Colonic mucosa (tissue), 4 donors: ENCODE measurements at regions not wholly inside any gene's neighbourhood (a gene's known extent, or its start where the extent isn't known, plus 50 kb on each side); places are given as distances from the start of the nearest gene placed in this dataset.

Source experiments
- DNase-seq: peaks from one replicate; pipeline ENCODE4 v3.0.0-alpha.2; 2020
- H3K27ac ChIP-seq: fragments of 200-600 bp; one replicate; pipeline ENCODE4 v1.8.0; 2021
- H3K27me3 ChIP-seq: fragments of 200-600 bp; one replicate; pipeline ENCODE4 v1.8.0; 2021
- H3K36me3 ChIP-seq: fragments of 200-600 bp; one replicate; pipeline ENCODE4 v1.8.0; 2021
- H3K4me1 ChIP-seq: fragments of 200-600 bp; one replicate; pipeline ENCODE4 v1.8.0; 2021; ENCODE audit warnings: mild to moderate bottlenecking
- H3K4me3 ChIP-seq: fragments of 200-600 bp; one replicate; pipeline ENCODE4 v1.8.0; 2021
- H3K9ac ChIP-seq, 2 donors: one replicate each; pipeline ENCODE4 v1.7.0; 2013; ENCODE audit warnings: control low read depth in 2 of 2, low read depth in 2 of 2, low read length in 2 of 2
- H3K9me3 ChIP-seq: fragments of 200-600 bp; one replicate; pipeline ENCODE4 v1.8.0; 2021
- CTCF ChIP-seq: fragments of 200-600 bp; IDR thresholded peaks from one replicate; pipeline ENCODE4 v1.8.0; 2022; ENCODE audit warnings: antibody characterized with exemption, mild to moderate bottlenecking
- intact Hi-C: fragments of 100-400 bp; cut with DNase I; formaldehyde crosslinking; loops from one replicate; pipeline ENCODE4 v1.14.1; 2022
- donor health status: healthy.
- donor health status: DM: no; HTN: no; CAD: no.
- donor health status: DM: no; HTN: no; CAD: no.

GRCh38 chr20:40331249-40331648 is 357.8 kb downstream of the MAFB start:
- Histone ChIP-seq H3K4me3 (no peak overlapping the region), H3K4me1 (no peaks in the 10 kb centered on the region), H3K9me3 (no peaks in the 10 kb centered on the region), H3K36me3 (no peaks in the 10 kb centered on the region), H3K9ac (no peak overlapping the region), H3K27me3 (no peaks in the 10 kb centered on the region), H3K27ac (no peak overlapping the region)
- DNase-seq, result no peak
- intact Hi-C loops, result no loop called here
- no peak for TF ChIP-seq CTCF

- H3K4me1 ChIP-seq, result no peaks in the 10 kb centered on the region
- TF ChIP-seq CTCF, result no peak
- intact Hi-C loops, result no loop called here
These were observed 359.7 kb downstream of the MAFB start for GRCh38 chr20:40329321-40329720.

GRCh38 chr20:40326784-40327183 is 362.3 kb downstream of the MAFB start:
- Histone ChIP-seq H3K4me1 (no peaks in the 10 kb centered on the region), H3K27ac (no peak overlapping the region), H3K4me3 (no peak overlapping the region), H3K36me3 (no peaks in the 10 kb centered on the region), H3K9ac (no peak overlapping the region), H3K9me3 (no peaks in the 10 kb centered on the region), H3K27me3 (no peaks in the 10 kb centered on the region)
- DNase-seq, result no peak
- no peak for TF ChIP-seq CTCF
- intact Hi-C loops, result no loop called here

More at GRCh38 chr20:40329321-40329720, 359.7 kb downstream of the MAFB start:
- H3K9ac ChIP-seq, result no peak overlapping the region
- H3K27ac ChIP-seq, result no peak overlapping the region
- H3K4me3 ChIP-seq, result no peak overlapping the region
- H3K36me3 ChIP-seq, result no peaks in the 10 kb centered on the region
- no peaks in the 10 kb centered on the region for H3K27me3 ChIP-seq
- H3K9me3 ChIP-seq, result no peaks in the 10 kb centered on the region
- no peak for DNase-seq

- no peaks in the 10 kb centered on the region for H3K4me1 ChIP-seq
- intact Hi-C loops, result no loop called here
- no peak overlapping the region for H3K27ac ChIP-seq
- H3K9me3 ChIP-seq, result no peaks in the 10 kb centered on the region
- no peak overlapping the region for H3K9ac ChIP-seq
- TF ChIP-seq CTCF, result no peak
- H3K36me3 ChIP-seq, result no peaks in the 10 kb centered on the region
- no peaks in the 10 kb centered on the region for H3K27me3 ChIP-seq
- no peak for DNase-seq
- no peak overlapping the region for H3K4me3 ChIP-seq
These were observed 363.9 kb downstream of the MAFB start for GRCh38 chr20:40325006-40325568.

- no peak for DNase-seq
- Histone ChIP-seq H3K4me1 (no peaks in the 10 kb centered on the region), H3K9ac (no peak overlapping the region), H3K27ac (no peak overlapping the region), H3K36me3 (no peaks in the 10 kb centered on the region), H3K27me3 (no peaks in the 10 kb centered on the region), H3K9me3 (no peaks in the 10 kb centered on the region), H3K4me3 (no peak overlapping the region)
- no peak for TF ChIP-seq CTCF
- intact Hi-C loops, result no loop called here
These were observed 365.7 kb downstream of the MAFB start for GRCh38 chr20:40323361-40323794.
